MCF 10A (cell line): ENCODE measurements at regions not wholly inside any gene's neighbourhood (a gene's known extent, or its start where the extent isn't known, plus 50 kb on each side); places are given as distances from the start of the nearest gene placed in this dataset.

Experiments used
- BruUV-seq: library from RNA; stranded (reverse); fragments of 400-500 nt; replicated peaks from 2 replicates; lab custom pipeline; 2021; lab: Mats Ljungman, UMichigan
- CTCF ChIA-PET: fragments of 300-600 bp; sonication (Branson Sonifier 250); formaldehyde crosslinking; extraction: SDS; loops from one replicate; lab custom pipeline; 2021; ENCODE audit warnings: antibody characterized with exemption, inconsistent platforms; lab: Yijun Ruan, JAX
- POLR2A ChIA-PET: fragments of 300-600, 350-650 bp; sonication (Branson Sonifier 250); formaldehyde crosslinking; extraction: SDS; loops from one replicate; lab custom pipeline; 2020; ENCODE audit warnings: antibody characterized with exemption, inconsistent platforms; lab: Yijun Ruan, JAX
- DNase-seq: peaks from one replicate; pipeline ENCODE4 v3.0.0-alpha.2; 2018; ENCODE audit not compliant: unreplicated experiment
- H3K27ac Mint-ChIP-seq: one replicate; pipeline ENCODE4 v1.8.0; 2022; ENCODE audit warnings: mild to moderate bottlenecking, low read depth, mixed read lengths; ENCODE audit not compliant: unreplicated experiment
- H3K27me3 Mint-ChIP-seq: one replicate; pipeline ENCODE4 v1.8.0; 2022; ENCODE audit warnings: mixed read lengths; ENCODE audit not compliant: insufficient read depth, unreplicated experiment
- H3K36me3 Mint-ChIP-seq: one replicate; pipeline ENCODE4 v1.8.0; 2022; ENCODE audit warnings: mild to moderate bottlenecking, moderate library complexity, mixed read lengths; ENCODE audit not compliant: insufficient read depth, unreplicated experiment
- H3K4me1 Mint-ChIP-seq: one replicate; pipeline ENCODE4 v1.8.0; 2022; ENCODE audit warnings: mixed read lengths; ENCODE audit not compliant: insufficient read depth, unreplicated experiment
- H3K4me3 Mint-ChIP-seq: one replicate; pipeline ENCODE4 v1.8.0; 2022; ENCODE audit warnings: mild to moderate bottlenecking, moderate library complexity, mixed read lengths; ENCODE audit not compliant: unreplicated experiment
- H3K9me3 Mint-ChIP-seq: one replicate; pipeline ENCODE4 v1.8.0; 2022; ENCODE audit warnings: mixed read lengths; ENCODE audit not compliant: unreplicated experiment
- intact Hi-C: fragments of 100-400 bp; cut with micrococcal nuclease; formaldehyde crosslinking; loops from 2 replicates; pipeline ENCODE4 v1.14.1; 2022
- TF ChIP-seq, protein P1 (sequence below): fragments of 200-600 bp; IDR thresholded peaks from one replicate; pipeline ENCODE4 v1.8.0; 2022; ENCODE audit warnings: antibody characterized with exemption, mild to moderate bottlenecking; ENCODE audit not compliant: unreplicated experiment

DNA sequence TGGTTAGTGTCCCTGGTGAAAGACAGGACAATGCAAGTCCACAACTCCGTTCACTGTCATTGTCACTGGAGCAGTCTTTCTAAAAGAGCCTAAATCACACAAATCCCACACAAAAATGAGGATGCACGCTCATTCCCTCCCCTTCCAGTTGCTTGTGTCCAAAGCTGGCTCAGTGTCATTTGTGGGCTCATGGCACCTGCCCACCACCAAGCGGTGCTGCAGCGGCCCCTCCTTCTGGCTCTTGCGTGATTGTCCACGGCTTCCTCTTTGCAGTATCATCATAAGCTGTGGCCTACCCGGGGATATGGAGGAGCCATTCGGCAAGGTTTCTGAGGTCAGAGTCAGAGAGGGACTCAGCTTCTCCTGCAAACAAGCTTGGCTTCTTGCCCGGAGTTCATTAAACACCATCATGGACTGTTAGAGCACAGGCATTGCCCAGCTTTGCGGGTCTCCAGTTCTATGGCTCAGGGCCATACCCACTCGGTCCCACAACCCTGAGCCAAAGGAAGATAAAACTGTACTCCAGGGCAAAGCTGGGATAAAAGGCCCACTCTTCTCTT is 179.4 kb upstream of the AGAP1 start:
- BruUV-seq: no TSS peak
- CTCF ChIA-PET: interaction anchor here (0.5 kb wide), 1 partner anchor 16 kb away, joined by 3 read pairs; no protein-coding TSS in a partner anchor
- H3K4me1 Mint-ChIP-seq: no peaks in the 10 kb centered on the region
- H3K9me3 Mint-ChIP-seq: no peaks in the 10 kb centered on the region
- TF ChIP-seq, protein P1, sequence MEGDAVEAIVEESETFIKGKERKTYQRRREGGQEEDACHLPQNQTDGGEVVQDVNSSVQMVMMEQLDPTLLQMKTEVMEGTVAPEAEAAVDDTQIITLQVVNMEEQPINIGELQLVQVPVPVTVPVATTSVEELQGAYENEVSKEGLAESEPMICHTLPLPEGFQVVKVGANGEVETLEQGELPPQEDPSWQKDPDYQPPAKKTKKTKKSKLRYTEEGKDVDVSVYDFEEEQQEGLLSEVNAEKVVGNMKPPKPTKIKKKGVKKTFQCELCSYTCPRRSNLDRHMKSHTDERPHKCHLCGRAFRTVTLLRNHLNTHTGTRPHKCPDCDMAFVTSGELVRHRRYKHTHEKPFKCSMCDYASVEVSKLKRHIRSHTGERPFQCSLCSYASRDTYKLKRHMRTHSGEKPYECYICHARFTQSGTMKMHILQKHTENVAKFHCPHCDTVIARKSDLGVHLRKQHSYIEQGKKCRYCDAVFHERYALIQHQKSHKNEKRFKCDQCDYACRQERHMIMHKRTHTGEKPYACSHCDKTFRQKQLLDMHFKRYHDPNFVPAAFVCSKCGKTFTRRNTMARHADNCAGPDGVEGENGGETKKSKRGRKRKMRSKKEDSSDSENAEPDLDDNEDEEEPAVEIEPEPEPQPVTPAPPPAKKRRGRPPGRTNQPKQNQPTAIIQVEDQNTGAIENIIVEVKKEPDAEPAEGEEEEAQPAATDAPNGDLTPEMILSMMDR: no peak
- H3K36me3 Mint-ChIP-seq: no peaks in the 10 kb centered on the region
- no peak overlapping the region for H3K4me3 Mint-ChIP-seq
- intact Hi-C loops: no loop called here
- H3K27ac Mint-ChIP-seq: no peak overlapping the region
- H3K27me3 Mint-ChIP-seq: no peaks in the 10 kb centered on the region
- no peak for DNase-seq
- POLR2A ChIA-PET: no interaction called here

DNA sequence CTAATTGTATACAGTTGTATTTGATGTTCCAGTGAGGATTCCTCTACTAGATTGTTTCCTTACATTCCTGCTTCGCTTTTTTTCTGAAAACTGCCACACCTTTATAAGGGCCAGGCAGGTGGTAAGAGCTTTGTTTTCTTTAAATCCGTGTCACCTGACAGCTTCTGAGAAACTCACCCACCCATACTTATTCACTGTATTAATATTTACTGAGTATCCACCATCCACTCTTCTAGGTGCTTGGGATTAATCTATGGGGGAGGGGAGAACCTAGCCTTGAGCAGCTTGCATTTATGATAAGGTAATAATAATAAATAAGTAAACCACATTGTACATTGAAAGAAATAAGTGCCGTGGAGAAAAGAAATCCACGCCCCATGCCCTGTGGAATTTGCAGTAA is 174.7 kb upstream of the AGAP1 start:
- intact Hi-C loops: no loop called here
- no peaks in the 10 kb centered on the region for H3K36me3 Mint-ChIP-seq
- POLR2A ChIA-PET: no interaction called here
- TF ChIP-seq, protein P1: no peak
- no peak overlapping the region for H3K27ac Mint-ChIP-seq
- CTCF ChIA-PET: no interaction called here
- no peaks in the 10 kb centered on the region for H3K4me1 Mint-ChIP-seq
- H3K27me3 Mint-ChIP-seq: no peaks in the 10 kb centered on the region
- H3K9me3 Mint-ChIP-seq: no peaks in the 10 kb centered on the region
- no peak overlapping the region for H3K4me3 Mint-ChIP-seq
- no peak for DNase-seq
- no TSS peak for BruUV-seq

DNA sequence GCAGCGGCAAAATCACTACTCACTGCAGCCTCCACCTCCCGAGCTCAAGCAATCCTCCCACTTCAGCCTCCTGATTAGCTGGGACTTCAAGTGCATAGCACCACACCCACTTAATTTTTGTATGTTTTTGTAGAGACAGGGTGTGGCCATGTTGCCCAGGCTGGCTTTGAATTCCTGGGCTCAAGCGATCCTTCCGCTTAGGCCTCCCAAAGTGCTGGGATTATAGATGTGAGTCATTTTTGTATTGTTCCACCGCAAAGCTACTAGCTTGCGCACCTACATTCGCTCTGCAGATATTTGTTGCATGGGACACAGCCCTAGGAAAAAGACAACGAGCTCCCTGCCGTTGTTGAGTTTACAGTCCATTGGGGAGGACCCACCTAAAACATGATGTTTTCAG is 173.5 kb upstream of the AGAP1 start:
- ChIA-PET CTCF (no interaction called here), POLR2A (no interaction called here)
- Mint-ChIP-seq H3K27me3 (no peaks in the 10 kb centered on the region), H3K9me3 (no peaks in the 10 kb centered on the region), H3K27ac (no peak overlapping the region), H3K36me3 (no peaks in the 10 kb centered on the region), H3K4me3 (no peak overlapping the region), H3K4me1 (no peaks in the 10 kb centered on the region)
- peak; percentile 29 for DNase-seq
- intact Hi-C loops: no loop called here
- TF ChIP-seq, protein P1: no peak
- no TSS peak for BruUV-seq

DNA sequence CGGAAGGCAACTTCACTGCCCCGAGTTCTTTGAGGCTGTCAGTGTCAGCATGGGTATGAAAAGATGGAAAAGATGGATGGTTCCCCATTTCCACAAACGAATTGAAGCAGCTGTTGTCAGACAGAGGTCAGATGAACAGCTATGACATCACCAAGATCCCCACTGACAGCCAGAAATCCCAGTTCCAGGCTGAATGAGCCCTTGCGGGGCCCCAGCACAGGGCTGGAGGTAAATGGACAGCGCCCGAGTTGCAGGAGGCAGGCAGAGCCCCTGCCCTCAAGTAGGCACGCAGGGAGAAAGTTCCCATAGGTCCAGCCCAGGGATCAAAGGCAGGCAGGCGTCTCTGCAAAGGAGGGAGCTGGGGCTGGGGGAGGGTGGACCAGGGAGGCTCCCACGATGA is 169.5 kb upstream of the AGAP1 start:
- no peak overlapping the region for H3K27ac Mint-ChIP-seq

More for the DNA sequence above, 169.5 kb upstream of the AGAP1 start:
- Mint-ChIP-seq H3K9me3 (no peaks in the 10 kb centered on the region), H3K36me3 (no peaks in the 10 kb centered on the region), H3K4me1 (no peaks in the 10 kb centered on the region), H3K4me3 (no peak overlapping the region), H3K27me3 (no peaks in the 10 kb centered on the region)
- ChIA-PET CTCF (no interaction called here), POLR2A (no interaction called here)
- no TSS peak for BruUV-seq
- intact Hi-C loops: no loop called here
- no peak for DNase-seq
- TF ChIP-seq, protein P1: no peak
